Stomach (tissue), 4 donors: ENCODE measurements at regions not wholly inside any gene's neighbourhood (a gene's known extent, or its start where the extent isn't known, plus 50 kb on each side); places are given as distances from the start of the nearest gene placed in this dataset.

Experiments
- CTCF ChIP-seq, 7 experiments: fragments of 450-650 bp in 4 of 7; fragments of 200-600 bp in 3 of 7; sonication (generic) in 3 of 7; IDR thresholded peaks; one replicate each; pipeline ENCODE4 v1.5.1; 2016 to 2019; ENCODE audit warnings: antibody characterized with exemption in 7 of 7, control low read depth in 2 of 7, mild to moderate bottlenecking in 1 of 7
- EP300 ChIP-seq: sonication (generic); formaldehyde crosslinking; IDR thresholded peaks from one replicate; pipeline ENCODE4 v1.6.1; 2017; ENCODE audit warnings: antibody characterized with exemption
- POLR2A ChIP-seq, 4 donors: fragments of 450-650 bp; IDR thresholded peaks; one replicate each; pipeline ENCODE4 v1.6.1; 2016; ENCODE audit warnings: antibody characterized with exemption in 4 of 4, control low read depth in 2 of 4, mild to moderate bottlenecking in 1 of 4, moderate library complexity in 1 of 4

- TF ChIP-seq POLR2A (IDR thresholded peaks at IDR 0.05), result no peak
- TF ChIP-seq CTCF (IDR thresholded peaks at IDR 0.05), result no peak
- TF ChIP-seq EP300, result no peak
Measured at GRCh38 chrX:99348256-99348655, 1061.8 kb downstream of the PCDH19 start.
